22Rv1 (cell line): ENCODE measurements at regions not wholly inside any gene's neighbourhood (a gene's known extent, or its start where the extent isn't known, plus 50 kb on each side); places are given as distances from the start of the nearest gene placed in this dataset.

ENCODE experiments used
- H3K27ac ChIP-seq: fragments of 450-650 bp; 2 replicates; pipeline ENCODE4 v1.5.1; 2017
- CTCF ChIP-seq: fragments of 450-650 bp; IDR thresholded peaks from 2 replicates; pipeline ENCODE4 v1.5.1; 2017; ENCODE audit warnings: mild to moderate bottlenecking
- ZFX ChIP-seq: fragments of 450-650 bp; IDR thresholded peaks from 2 replicates; pipeline ENCODE4 v1.6.1; 2017; ENCODE audit warnings: antibody characterized with exemption, borderline replicate concordance

GRCh38 chr3:28746990-28747389 is 398.4 kb upstream of the AZI2 start:
- no peak for TF ChIP-seq CTCF
- TF ChIP-seq ZFX, result no peak
- H3K27ac ChIP-seq, result no peak overlapping the region

- no peak for TF ChIP-seq CTCF
- TF ChIP-seq ZFX, result no peak
Observed at GRCh38 chr3:28751864-28752263, 403.2 kb upstream of the AZI2 start.

GRCh38 chr3:28752290-28752689 is 403.7 kb upstream of the AZI2 start:
- H3K27ac ChIP-seq, result no peak overlapping the region
- TF ChIP-seq CTCF (no peak), ZFX (no peak)

More at GRCh38 chr3:28751864-28752263, 403.2 kb upstream of the AZI2 start:
- H3K27ac ChIP-seq, result no peak overlapping the region

GRCh38 chr3:28756056-28756455 is 407.4 kb upstream of the AZI2 start:
- no peak overlapping the region for H3K27ac ChIP-seq
- TF ChIP-seq CTCF (no peak), ZFX (no peak)

GRCh38 chr3:28758115-28758514 is 409.5 kb upstream of the AZI2 start:
- TF ChIP-seq CTCF (no peak), ZFX (no peak)
- no peak overlapping the region for H3K27ac ChIP-seq

GRCh38 chr3:28761375-28761774 is 412.8 kb upstream of the AZI2 start:
- TF ChIP-seq CTCF (no peak), ZFX (no peak)
- no peak overlapping the region for H3K27ac ChIP-seq

GRCh38 chr3:28765194-28765593 is 416.6 kb upstream of the AZI2 start:
- no peak overlapping the region for H3K27ac ChIP-seq
- TF ChIP-seq ZFX (no peak), CTCF (no peak)
